HCT116 (cell line): ENCODE measurements at regions not wholly inside any gene's neighbourhood (a gene's known extent, or its start where the extent isn't known, plus 50 kb on each side); places are given as distances from the start of the nearest gene placed in this dataset.

ENCODE experiments used
- CTCF ChIP-seq, 3 experiments: fragments of 200-600 bp in 1 of 3; sonication (generic) in 1 of 3; IDR thresholded peaks in 2 of 3; conservative IDR thresholded peaks in 1 of 3; 2 replicates each; pipeline ENCODE4 v1.5.1; 2012 to 2017; ENCODE audit warnings: low read depth in 2 of 3, low read length in 2 of 3, antibody characterized with exemption in 1 of 3, borderline replicate concordance in 1 of 3, control low read depth in 1 of 3, mild to moderate bottlenecking in 1 of 3, mixed read lengths in 1 of 3, mixed run types in 1 of 3, moderate library complexity in 1 of 3; ENCODE audit not compliant: insufficient read depth in 1 of 3
- POLR2A ChIP-seq: IDR thresholded peaks from 2 replicates; pipeline ENCODE4 v1.7.0; 2011; ENCODE audit warnings: borderline replicate concordance; ENCODE audit not compliant: insufficient read depth, insufficient read length; ENCODE audit errors: extremely low read depth

- TF ChIP-seq CTCF (IDR thresholded peaks at IDR 0.05 in 2 of 3, conservative IDR thresholded peaks at IDR 0.05 in 1 of 3; ENCODE audit: borderline replicate concordance in 1 of 3, insufficient read depth in 1 of 3, low read depth in 2 of 3, low read length in 2 of 3) (no peak), POLR2A (no peak)
Measured at GRCh38 chr20:12036142-12036541, 118.4 kb downstream of the BTBD3 start.
